Caco-2 (cell line): ENCODE measurements at regions not wholly inside any gene's neighbourhood (a gene's known extent, or its start where the extent isn't known, plus 50 kb on each side); places are given as distances from the start of the nearest gene placed in this dataset.

Experiments used
- BruUV-seq: library from RNA; stranded (reverse); fragments of 400-500 nt; replicated peaks from 2 replicates; lab custom pipeline; 2021; lab: Mats Ljungman, UMichigan
- CTCF ChIA-PET: fragments of 300-600 bp; sonication (Branson Sonifier 250); formaldehyde crosslinking; loops from one replicate; lab custom pipeline; 2022; ENCODE audit warnings: antibody characterized with exemption; lab: Charles Lee
- POLR2A ChIA-PET: fragments of 300-600 bp; sonication (Branson Sonifier 250); formaldehyde crosslinking; loops from one replicate; lab custom pipeline; 2022; ENCODE audit warnings: antibody characterized with exemption; lab: Charles Lee
- DNase-seq, 2 experiments: peaks; one replicate each; pipeline versions ENCODE4 v3.0.0 to v3.0.0-alpha.2; 2020 to 2022
- H3K27me3 ChIP-seq: replicated peaks from 2 replicates; pipeline ENCODE4 v1.6.0; 2011; ENCODE audit warnings: low read length; ENCODE audit not compliant: control insufficient read depth, insufficient read depth
- H3K36me3 ChIP-seq: 2 replicates; pipeline ENCODE4 v1.5.1; 2011; ENCODE audit warnings: low read length; ENCODE audit not compliant: control insufficient read depth, insufficient read depth
- H3K4me1 ChIP-seq: fragments of 250-450 bp; sonication (Bioruptor Pico); 2 replicates; pipeline ENCODE4 v1.5.1; 2020; ENCODE audit warnings: mild to moderate bottlenecking
- H3K4me3 ChIP-seq: 2 replicates; pipeline ENCODE4 v1.5.1; 2011; ENCODE audit warnings: low read depth, mild to moderate bottlenecking, control low read depth, low read length
- H3K9me3 ChIP-seq: fragments of 250-450 bp; sonication (Bioruptor Pico); 2 replicates; pipeline ENCODE4 v1.5.1; 2020; ENCODE audit warnings: mild to moderate bottlenecking, moderate library complexity
- H3K27ac Mint-ChIP-seq: one replicate; pipeline ENCODE4 v1.8.0; 2022; ENCODE audit warnings: mixed read lengths; ENCODE audit not compliant: unreplicated experiment
- H3K27me3 Mint-ChIP-seq: one replicate; pipeline ENCODE4 v1.8.0; 2022; ENCODE audit warnings: mixed read lengths; ENCODE audit not compliant: insufficient read depth, unreplicated experiment
- H3K36me3 Mint-ChIP-seq: one replicate; pipeline ENCODE4 v1.8.0; 2022; ENCODE audit warnings: mild to moderate bottlenecking, mixed read lengths; ENCODE audit not compliant: insufficient read depth, unreplicated experiment
- H3K4me1 Mint-ChIP-seq: one replicate; pipeline ENCODE4 v1.8.0; 2022; ENCODE audit warnings: low read depth, mixed read lengths; ENCODE audit not compliant: unreplicated experiment
- H3K4me3 Mint-ChIP-seq: one replicate; pipeline ENCODE4 v1.8.0; 2022; ENCODE audit warnings: mild to moderate bottlenecking, moderate library complexity, mixed read lengths; ENCODE audit not compliant: unreplicated experiment
- H3K9me3 Mint-ChIP-seq: one replicate; pipeline ENCODE4 v1.8.0; 2022; ENCODE audit warnings: mixed read lengths; ENCODE audit not compliant: unreplicated experiment
- intact Hi-C: fragments of 100-400 bp; cut with micrococcal nuclease; formaldehyde crosslinking; loops from one replicate; pipeline ENCODE4 v1.10.0; 2022; ENCODE audit not compliant: unreplicated experiment
- TF ChIP-seq, protein P1 (sequence below), 2 experiments: fragments of 200-600 bp in 1 of 2; IDR thresholded peaks; 1 replicate in 1 of 2; 2 replicates in 1 of 2; pipeline versions ENCODE4 v1.5.1 to v1.8.0; 2011 to 2022; ENCODE audit warnings: antibody characterized with exemption in 1 of 2, control low read depth in 1 of 2, inconsistent platforms in 1 of 2, low read depth in 1 of 2, low read length in 1 of 2, mild to moderate bottlenecking in 1 of 2, moderate library complexity in 1 of 2; ENCODE audit not compliant: insufficient read depth in 1 of 2, severe bottlenecking in 1 of 2, unreplicated experiment in 1 of 2

GRCh38 chr11:38384568-38384967 lies 1786.5 kb upstream of the RAG2 start:
- ChIA-PET CTCF (no interaction called here), POLR2A (no interaction called here)
- TF ChIP-seq, protein P1, sequence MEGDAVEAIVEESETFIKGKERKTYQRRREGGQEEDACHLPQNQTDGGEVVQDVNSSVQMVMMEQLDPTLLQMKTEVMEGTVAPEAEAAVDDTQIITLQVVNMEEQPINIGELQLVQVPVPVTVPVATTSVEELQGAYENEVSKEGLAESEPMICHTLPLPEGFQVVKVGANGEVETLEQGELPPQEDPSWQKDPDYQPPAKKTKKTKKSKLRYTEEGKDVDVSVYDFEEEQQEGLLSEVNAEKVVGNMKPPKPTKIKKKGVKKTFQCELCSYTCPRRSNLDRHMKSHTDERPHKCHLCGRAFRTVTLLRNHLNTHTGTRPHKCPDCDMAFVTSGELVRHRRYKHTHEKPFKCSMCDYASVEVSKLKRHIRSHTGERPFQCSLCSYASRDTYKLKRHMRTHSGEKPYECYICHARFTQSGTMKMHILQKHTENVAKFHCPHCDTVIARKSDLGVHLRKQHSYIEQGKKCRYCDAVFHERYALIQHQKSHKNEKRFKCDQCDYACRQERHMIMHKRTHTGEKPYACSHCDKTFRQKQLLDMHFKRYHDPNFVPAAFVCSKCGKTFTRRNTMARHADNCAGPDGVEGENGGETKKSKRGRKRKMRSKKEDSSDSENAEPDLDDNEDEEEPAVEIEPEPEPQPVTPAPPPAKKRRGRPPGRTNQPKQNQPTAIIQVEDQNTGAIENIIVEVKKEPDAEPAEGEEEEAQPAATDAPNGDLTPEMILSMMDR (IDR thresholded peaks at IDR 0.05; ENCODE audit: insufficient read depth in 1 of 2, low read depth in 1 of 2, low read length in 1 of 2, severe bottlenecking in 1 of 2, unreplicated experiment in 1 of 2): no peak
- intact Hi-C loops: no loop called here
- Mint-ChIP-seq H3K4me3 (no peak overlapping the region), H3K4me1 (no peaks in the 10 kb centered on the region), H3K36me3 (no peaks in the 10 kb centered on the region), H3K27ac (no peak overlapping the region), H3K27me3 (no peaks in the 10 kb centered on the region), H3K9me3 (no peaks in the 10 kb centered on the region)
- BruUV-seq: no TSS peak
- H3K9me3 ChIP-seq: no peaks in the 10 kb centered on the region
- no peak overlapping the region for H3K4me3 ChIP-seq
- no peaks in the 10 kb centered on the region for H3K4me1 ChIP-seq
- H3K36me3 ChIP-seq: no peaks in the 10 kb centered on the region
- no peak for DNase-seq
- no peaks in the 10 kb centered on the region for H3K27me3 ChIP-seq

DNA sequence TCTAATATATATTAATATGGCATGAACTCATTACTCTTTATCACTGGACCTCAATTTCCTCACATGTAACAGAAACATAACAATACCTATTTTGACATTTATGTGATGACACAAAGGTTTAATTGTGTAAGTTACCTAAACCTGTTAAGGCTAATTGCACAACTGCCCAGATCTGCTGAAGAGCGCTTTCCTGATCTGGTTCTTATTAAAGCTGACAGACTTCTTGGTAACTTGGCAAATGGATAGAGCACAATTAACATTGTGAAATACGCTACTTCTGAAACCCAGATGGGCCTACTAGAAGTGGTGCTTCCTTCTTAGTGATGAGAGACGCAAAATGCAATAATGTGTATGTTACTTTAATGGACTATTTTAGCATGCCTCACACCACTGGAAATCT lies 1767.2 kb upstream of the RAG2 start:
- H3K4me1 ChIP-seq: no peaks in the 10 kb centered on the region
- Mint-ChIP-seq H3K27me3 (no peaks in the 10 kb centered on the region), H3K4me1 (no peaks in the 10 kb centered on the region), H3K27ac (no peak overlapping the region), H3K4me3 (no peak overlapping the region), H3K9me3 (no peaks in the 10 kb centered on the region), H3K36me3 (no peaks in the 10 kb centered on the region)
- no peak overlapping the region for H3K4me3 ChIP-seq
- intact Hi-C loops: no loop called here
- ChIA-PET POLR2A (no interaction called here), CTCF (no interaction called here)
- TF ChIP-seq, protein P1 (IDR thresholded peaks at IDR 0.05; ENCODE audit: insufficient read depth in 1 of 2, low read depth in 1 of 2, low read length in 1 of 2, severe bottlenecking in 1 of 2, unreplicated experiment in 1 of 2): no peak
- no peak for DNase-seq
- H3K36me3 ChIP-seq: no peaks in the 10 kb centered on the region
- no peaks in the 10 kb centered on the region for H3K27me3 ChIP-seq
- no TSS peak for BruUV-seq
- H3K9me3 ChIP-seq: no peaks in the 10 kb centered on the region; the same call in 1 of the 2 replicates

- Mint-ChIP-seq H3K4me1 (no peaks in the 10 kb centered on the region), H3K4me3 (no peak overlapping the region), H3K27me3 (no peaks in the 10 kb centered on the region), H3K9me3 (peaks cover 30% of the 10 kb centered on the region), H3K36me3 (no peaks in the 10 kb centered on the region), H3K27ac (no peak overlapping the region)
- TF ChIP-seq, protein P1 (IDR thresholded peaks at IDR 0.05; ENCODE audit: insufficient read depth in 1 of 2, low read depth in 1 of 2, low read length in 1 of 2, severe bottlenecking in 1 of 2, unreplicated experiment in 1 of 2): no peak
- CTCF ChIA-PET: no interaction called here
- Histone ChIP-seq H3K36me3 (no peaks in the 10 kb centered on the region), H3K27me3 (no peaks in the 10 kb centered on the region), H3K9me3 (peaks cover 10% of the 10 kb centered on the region; the same call in 1 of the 2 replicates), H3K4me3 (no peak overlapping the region), H3K4me1 (no peaks in the 10 kb centered on the region)
- intact Hi-C loops: no loop called here
- POLR2A ChIA-PET: no interaction called here
- no TSS peak for BruUV-seq
- DNase-seq: no peak
These were observed 1758.2 kb upstream of the RAG2 start for GRCh38 chr11:38356255-38356654.
